HG02870 (cell line): ENCODE measurements at regions not wholly inside any gene's neighbourhood (a gene's known extent, or its start where the extent isn't known, plus 50 kb on each side); places are given as distances from the start of the nearest gene placed in this dataset.

Experiments used
- ATAC-seq: cut with Tn5 transposase; IDR thresholded peaks from one replicate; pipeline ENCODE4 v1.9.1; 2021; ENCODE audit warnings: mild to moderate bottlenecking, moderate library complexity; ENCODE audit not compliant: unreplicated experiment

GRCh38 chr10:130824230-130825014 lies 487.1 kb downstream of the TCERG1L start:
- ATAC-seq = no peak

DNA sequence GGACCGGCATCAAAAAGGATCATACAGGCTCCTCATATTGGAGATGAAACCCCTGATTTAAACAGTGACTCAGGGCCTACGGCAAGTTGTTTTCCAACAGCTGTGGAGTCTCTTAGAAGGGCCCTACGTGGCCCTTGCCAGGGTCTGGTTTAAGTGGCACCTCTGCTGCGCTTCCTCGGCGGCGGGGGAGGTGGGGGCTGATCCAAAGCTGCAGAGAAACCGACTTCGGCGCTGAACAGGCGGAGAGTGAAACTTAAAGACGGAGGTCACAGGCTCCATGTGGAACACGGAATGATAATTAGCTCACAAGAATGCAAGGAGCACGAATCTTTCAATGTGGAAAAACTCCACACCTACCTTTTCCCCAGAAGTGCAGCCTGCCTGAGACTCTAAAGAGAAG lies 477.9 kb downstream of the TCERG1L start:
- no peak for ATAC-seq

- no peak for ATAC-seq
Measured at GRCh38 chr10:130834170-130834569, 477.4 kb downstream of the TCERG1L start.

- no peak for ATAC-seq
Measured at GRCh38 chr10:130834573-130834972, 476.9 kb downstream of the TCERG1L start.

- ATAC-seq = no peak
Measured at GRCh38 chr10:130835068-130835467, 476.5 kb downstream of the TCERG1L start.

DNA sequence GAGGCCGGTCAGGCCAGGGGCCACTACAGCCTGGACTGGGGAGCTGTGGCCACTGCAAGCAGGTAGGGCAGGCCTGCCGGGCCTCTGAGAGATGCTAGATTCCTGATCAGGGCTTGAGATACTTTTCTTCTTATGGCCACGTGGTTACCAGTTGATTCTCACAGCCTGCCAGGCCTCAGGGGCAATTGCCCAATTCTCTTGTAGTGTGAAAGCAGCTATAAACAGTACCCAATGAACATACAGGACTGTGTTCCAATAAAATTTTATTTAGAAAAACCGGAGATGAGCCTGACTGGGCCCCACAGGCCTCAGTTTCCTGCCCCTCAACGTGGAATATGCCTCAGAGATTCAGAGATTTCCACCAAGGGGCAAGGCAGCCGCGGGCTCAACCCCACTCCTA lies 475.2 kb downstream of the TCERG1L start:
- no peak for ATAC-seq

- no peak for ATAC-seq
Measured at GRCh38 chr10:130843051-130843653, 468.4 kb downstream of the TCERG1L start.

DNA sequence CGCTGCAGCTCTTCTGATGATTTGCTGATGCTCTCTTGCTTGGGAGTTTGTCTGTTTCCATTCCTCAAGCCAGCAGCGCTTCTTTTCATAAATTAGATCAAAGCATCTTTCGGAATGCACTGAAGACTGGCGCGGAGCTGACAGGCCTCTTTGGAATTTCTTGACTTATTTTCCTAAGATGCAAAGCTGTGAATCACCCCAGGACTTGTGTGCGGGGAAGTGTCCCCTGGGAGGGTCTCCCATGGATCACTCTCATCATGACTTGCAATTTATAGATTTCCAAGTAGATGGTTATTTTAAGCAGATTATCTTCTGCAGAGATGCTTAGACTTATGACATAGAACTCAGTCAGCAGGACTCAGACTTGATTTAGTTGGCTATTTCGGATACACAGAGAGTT lies 467.2 kb downstream of the TCERG1L start:
- no peak for ATAC-seq

DNA sequence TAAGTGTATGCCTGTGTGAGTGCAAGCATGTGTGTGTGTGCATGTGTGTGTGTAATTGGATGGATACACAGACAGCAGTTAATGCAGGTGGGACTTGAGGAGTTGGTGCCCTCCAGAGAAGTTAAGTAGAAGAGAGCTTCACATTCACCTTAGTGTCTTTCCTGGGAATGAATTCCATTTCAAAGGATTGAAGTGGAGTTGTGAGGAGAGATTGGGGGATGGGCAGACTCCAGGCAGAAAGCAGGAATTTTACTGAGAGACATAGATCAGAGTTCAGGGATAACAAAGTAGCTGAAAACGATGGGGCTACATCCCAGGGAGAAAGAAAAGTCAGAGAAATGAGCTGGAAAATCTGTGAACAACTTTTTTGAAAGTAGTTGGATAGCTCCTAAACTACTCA lies 464.4 kb downstream of the TCERG1L start:
- ATAC-seq = no peak

DNA sequence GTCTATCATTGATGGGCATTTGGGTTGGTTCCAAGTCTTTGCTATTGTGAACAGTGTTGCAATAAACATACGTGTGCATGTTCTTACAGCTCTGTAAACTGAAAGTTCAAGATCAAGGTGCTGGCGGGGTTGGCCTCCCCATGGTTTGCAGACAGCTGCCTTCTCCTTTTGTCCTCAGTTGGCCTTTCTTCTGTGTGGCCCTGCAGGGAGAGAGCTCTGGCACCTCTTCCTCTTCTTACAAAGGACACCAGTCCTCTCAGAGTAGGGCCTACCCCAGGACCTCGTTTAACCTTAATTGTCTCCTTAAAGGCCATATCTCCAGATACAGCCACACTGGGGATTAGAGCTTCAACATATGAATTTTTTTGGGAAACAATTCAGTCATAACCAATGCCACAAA lies 462.7 kb downstream of the TCERG1L start:
- ATAC-seq = no peak

- ATAC-seq = no peak
Measured at GRCh38 chr10:130854151-130854550, 457.4 kb downstream of the TCERG1L start.

- no peak for ATAC-seq
Measured at GRCh38 chr10:130857631-130858295, 453.8 kb downstream of the TCERG1L start.

- no peak for ATAC-seq
Measured at GRCh38 chr10:130858626-130859025, 452.9 kb downstream of the TCERG1L start.

DNA sequence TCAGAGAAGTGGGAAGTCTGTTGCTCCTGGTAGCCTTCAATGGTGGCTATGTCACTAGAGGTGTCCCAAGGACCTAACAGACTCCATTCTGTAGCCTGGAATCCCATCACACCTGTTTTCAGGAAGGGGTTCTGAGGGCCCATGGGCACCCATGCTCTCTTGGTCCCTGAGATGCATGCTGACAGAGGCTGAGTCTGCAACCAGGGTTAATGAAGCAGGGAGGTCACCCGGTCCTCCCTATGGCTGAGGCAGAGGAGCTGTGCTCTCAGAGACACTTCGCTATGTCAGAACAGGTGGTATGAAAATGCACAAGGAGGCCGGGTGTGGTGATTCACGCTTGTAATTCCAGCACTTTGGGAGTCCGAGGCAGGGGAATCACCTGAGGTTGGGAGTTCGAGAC lies 452.1 kb downstream of the TCERG1L start:
- no peak for ATAC-seq

- ATAC-seq = no peak
Measured at GRCh38 chr10:130862122-130862521, 449.4 kb downstream of the TCERG1L start.

- no peak for ATAC-seq
Measured at GRCh38 chr10:130862626-130863025, 448.9 kb downstream of the TCERG1L start.

DNA sequence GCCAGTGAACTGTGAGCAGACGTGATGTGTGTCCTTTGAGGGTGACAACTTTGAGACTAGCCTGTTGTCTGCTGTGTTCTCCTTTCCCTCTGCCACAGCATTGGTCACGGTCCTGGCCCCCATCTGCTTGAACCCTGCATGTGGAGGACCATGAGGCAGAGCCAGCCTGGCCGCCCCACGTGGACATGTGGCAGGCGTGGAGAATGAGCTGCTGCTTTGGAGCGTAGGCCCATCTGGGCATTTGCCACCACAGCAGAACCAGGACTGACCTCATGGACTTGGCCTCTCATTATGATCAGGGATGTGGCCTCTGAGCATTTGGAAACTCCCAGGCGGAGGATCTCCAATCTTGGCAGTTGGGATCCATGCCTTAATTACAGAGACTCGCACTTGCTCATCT lies 448.5 kb downstream of the TCERG1L start:
- ATAC-seq = no peak

DNA sequence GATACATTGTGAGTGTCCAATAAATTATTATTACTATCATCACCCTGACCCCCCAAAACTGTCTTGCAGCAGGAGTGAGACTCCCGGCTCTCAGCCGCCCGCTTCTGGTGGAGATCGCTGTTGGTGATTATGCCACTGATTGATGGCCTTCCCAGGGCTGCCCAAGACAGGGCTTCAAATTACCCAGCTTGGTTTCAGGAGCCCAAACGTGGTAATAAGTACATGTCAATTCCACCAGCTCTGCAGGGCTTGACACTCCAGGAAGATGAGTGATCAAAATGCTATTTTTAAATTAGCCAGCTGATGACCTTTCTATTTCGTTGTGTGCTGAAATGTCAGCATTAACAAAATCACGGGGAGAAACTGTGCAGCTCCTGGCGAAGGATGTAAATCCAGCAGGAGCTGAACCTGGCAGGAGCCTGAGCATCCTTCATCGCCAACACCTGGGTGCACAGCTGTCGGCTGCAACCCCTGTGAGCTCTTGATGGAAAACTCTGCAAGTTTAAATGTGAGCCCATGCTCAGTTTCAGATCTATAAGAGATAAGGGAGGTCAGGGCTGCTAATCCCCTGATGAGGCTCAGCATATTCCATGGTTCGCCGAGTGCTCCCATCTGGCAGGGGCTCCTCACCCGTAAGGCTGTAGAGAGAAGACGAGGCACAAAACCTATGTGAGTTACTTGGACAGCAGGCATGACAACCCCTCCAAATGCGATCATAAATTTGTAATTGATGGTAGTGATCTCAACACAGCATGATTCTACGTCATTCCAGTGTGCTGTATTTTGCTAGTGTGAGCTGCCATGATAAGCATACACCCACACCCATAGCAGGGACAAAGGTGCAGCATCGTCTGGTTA lies 446.3 kb downstream of the TCERG1L start:
- ATAC-seq = no peak

DNA sequence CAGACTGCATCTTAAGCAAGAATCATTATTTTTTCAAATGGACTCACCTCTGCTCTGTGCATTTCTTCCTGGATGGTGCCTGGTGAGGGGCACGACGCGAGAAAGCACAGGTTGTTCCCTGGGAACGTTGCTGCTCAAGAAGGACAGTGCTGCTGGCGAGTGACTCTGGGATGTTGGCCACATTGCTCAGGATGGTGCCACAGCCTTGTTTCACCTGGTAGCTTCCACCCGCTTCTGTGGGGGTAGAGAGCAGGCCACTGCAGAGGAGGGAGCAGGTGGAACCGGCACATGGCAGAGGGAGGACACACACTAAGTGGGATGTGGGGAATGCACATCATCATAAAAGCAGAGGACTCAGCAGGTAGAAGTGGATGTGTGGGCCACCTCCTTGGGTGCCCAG lies 444.7 kb downstream of the TCERG1L start:
- no peak for ATAC-seq

GRCh38 chr10:130867446-130868194 lies 443.9 kb downstream of the TCERG1L start:
- ATAC-seq = no peak
